LNCAP (cell line): ENCODE measurements at regions not wholly inside any gene's neighbourhood (a gene's known extent, or its start where the extent isn't known, plus 50 kb on each side); places are given as distances from the start of the nearest gene placed in this dataset.

Experiments
- CTCF ChIP-seq: fragments of 450-650 bp; IDR thresholded peaks from 2 replicates; pipeline ENCODE4 v1.5.1; 2017; ENCODE audit warnings: mild to moderate bottlenecking

GRCh38 chr2:193584522-193584938 lies 1389.8 kb upstream of the TMEFF2 start:
- TF ChIP-seq CTCF, result peak; percentile 58

GRCh38 chr2:193583638-193584400 lies 1389.1 kb upstream of the TMEFF2 start:
- no peak for TF ChIP-seq CTCF

GRCh38 chr2:193581807-193582206 lies 1387.1 kb upstream of the TMEFF2 start:
- no peak for TF ChIP-seq CTCF

- TF ChIP-seq CTCF, result no peak
These were observed 1385.6 kb upstream of the TMEFF2 start for GRCh38 chr2:193580176-193580950.

GRCh38 chr2:193566886-193567285 lies 1372.2 kb upstream of the TMEFF2 start:
- TF ChIP-seq CTCF, result no peak

- no peak for TF ChIP-seq CTCF
These were observed 1371.5 kb upstream of the TMEFF2 start for GRCh38 chr2:193566276-193566675.

GRCh38 chr2:193562031-193562430 lies 1367.3 kb upstream of the TMEFF2 start:
- no peak for TF ChIP-seq CTCF
